HG02981 (cell line): ENCODE measurements at regions not wholly inside any gene's neighbourhood (a gene's known extent, or its start where the extent isn't known, plus 50 kb on each side); places are given as distances from the start of the nearest gene placed in this dataset.

ENCODE experiments used
- ATAC-seq: cut with Tn5 transposase; IDR thresholded peaks from one replicate; pipeline ENCODE4 v1.9.1; 2021; ENCODE audit warnings: mild to moderate bottlenecking, moderate library complexity; ENCODE audit not compliant: unreplicated experiment

DNA sequence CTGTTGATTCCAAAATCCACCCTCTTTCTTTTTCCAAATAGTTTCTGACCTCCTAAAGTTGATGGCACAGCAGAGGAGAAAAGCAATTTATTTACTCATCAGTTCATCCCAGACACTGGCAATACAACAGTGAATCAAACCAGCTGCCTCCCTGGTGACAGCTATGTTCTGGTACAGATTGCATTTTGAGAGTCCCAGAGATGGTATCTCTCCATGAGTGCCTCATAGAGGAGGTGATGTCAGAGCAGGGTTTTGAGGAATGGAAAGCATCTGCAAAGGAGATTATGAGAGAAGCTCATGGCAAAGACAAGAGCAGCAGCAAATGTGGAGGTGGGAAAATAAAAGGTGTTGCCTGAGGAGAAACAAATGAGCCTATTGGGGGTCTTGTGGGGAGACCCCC, 377.2 kb downstream of the MN1 start:
- ATAC-seq: no peak

DNA sequence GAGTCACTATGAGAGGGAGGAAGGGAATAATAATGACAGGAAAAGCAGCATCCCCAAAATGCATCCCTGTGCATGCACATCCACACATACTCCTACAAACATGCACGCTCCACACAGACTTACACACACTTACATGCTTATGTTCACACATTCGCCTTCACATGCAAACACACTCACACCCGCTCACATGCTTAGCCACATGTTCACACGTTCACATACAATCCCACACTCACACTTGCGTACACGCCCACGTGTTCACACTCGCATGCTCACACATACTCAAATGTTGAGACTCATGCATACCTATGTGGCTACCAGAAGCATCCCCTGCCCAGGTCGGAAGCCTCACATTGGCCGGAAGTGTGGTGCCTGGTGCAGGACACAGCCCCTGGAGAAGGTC, 372.1 kb downstream of the MN1 start:
- ATAC-seq: no peak

DNA sequence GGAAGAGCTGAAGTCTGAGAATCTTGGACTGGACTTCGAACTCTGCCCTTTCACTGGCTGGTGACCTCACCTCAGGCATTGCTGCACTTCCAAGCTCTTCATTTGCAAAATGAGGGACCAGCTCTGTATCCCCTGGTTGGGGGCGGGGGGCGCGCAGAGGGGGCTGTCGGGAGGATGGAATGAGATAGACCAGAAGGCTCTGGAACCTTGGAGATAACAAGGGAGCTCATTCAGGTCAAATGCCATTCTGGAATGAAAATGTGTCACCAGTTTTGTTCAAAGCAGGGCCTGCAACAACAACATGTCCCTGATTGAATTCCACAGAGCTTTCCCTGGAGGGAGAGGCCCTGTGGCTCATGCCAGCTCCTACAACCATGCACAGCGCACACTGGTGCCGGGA, 370.5 kb downstream of the MN1 start:
- ATAC-seq: no peak

DNA sequence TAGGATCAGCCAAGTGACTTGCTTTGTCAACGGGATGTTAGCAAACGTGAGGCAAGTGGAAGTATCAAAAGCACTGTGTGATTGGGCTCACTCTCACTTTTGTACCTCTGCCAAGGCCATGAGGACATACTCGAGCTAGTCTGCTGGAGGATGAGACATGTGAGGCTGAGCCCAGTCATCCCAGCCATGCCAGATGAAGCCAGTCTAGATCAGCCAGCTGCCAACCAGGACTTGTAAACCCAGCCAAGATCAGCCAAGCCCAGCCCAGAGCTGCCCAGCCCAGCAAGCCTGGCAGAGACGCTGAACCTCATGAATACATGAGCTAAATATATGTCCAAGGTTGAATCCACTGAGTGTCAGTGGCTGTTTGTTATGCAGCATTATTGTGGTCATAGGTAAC, 369.7 kb downstream of the MN1 start:
- no peak for ATAC-seq

DNA sequence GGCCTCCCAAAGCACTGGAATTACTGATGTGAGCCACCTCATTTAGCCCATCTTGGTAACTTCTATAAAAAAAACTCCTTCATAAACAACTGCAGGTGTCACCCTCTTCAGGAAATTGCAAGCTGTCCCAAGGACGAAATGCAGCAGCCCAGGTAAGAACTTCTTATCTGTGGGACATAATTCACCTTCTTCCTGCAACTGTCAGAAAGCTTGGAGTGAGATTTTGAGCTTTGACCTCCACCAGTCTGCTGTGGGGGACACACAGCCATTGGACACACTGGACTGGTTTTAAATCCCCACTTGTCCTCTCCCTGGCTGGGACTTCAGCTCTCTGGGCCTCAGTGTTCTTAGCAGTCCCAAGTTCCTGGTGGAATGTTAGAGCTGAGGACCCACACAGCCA, 368.5 kb downstream of the MN1 start:
- ATAC-seq: no peak

DNA sequence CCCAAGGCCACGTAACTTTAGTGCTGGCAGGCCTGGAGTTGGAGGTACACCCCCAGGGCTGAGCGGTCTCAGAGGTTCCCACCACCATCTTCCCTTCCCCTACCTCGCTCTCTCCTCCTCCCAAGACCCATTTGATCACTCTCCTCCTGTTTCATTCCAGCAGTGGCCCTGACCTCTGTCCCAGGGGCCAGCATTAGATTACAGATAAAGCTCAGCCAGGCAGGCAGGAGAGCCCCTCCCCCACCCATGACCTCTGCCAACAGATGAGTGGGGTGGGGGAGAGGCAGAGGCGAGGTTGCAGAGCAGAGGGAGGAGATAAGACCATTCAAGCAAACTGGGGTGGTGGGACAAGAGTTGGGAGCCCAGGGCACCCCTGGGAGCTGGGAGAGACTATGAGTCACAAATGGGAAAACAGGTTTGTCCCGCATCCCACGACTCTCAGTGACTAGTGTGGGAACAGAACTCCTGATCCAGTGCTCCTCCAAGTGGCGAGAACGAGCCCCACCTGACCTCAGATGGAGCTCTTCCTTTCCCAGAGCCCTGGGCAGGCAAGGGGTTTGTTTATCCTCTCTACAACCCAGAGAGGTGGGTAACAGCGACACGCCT, 367.9 kb downstream of the MN1 start:
- ATAC-seq: no peak

DNA sequence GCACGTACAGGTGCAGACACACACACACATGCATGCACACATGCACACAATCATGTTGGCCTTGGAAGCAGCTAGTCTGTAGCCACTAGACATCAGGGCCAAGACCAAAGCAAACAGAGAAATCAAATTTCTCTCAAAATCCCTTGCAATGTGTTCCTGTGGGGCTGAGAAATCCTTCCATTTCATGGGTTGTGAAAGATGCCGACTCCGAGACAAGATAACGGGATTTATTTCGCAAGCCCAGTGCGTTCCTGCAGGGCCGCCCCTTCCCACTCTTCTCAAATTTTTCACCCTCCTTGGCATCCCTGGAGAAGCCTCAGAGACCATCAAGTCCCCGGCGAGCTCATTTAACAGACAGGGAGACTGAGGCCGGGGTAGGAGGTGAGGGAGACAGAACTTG, 366.7 kb downstream of the MN1 start:
- ATAC-seq: no peak

DNA sequence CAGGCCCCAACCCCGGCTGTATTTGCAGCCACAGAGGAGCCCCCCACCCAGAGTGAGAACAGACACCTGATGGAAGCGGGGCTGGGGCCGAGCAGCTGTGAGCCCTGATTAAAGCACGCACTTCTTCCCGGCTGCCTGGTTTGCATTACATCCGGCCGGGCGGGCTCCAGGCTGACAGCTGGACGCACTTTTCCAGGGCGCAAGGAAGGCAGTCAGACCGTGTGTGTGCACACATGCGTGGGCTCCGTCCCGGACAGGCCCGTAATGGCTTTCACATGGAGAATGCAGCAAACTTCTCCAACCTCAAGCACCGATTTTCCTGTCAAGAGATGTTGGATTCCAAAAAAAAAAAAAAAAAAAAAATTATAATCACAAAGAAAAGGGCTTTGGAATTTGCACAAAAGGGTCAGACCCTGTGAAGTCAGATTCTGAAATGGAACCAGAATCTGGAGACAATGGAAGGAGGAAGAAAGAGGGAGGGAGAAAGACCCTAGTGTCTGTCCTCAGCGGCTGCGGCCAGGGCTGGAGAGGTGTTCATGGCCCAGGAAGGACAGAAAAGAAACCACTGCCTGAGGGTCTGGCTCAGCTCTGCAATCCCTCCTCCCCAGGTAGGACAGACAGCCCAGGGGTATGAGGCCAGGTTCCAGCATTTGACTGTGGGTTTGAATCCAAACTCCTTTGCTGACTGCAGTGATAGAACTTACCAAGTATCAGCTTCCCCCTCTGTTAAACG, 365.5 kb downstream of the MN1 start:
- ATAC-seq: no peak

DNA sequence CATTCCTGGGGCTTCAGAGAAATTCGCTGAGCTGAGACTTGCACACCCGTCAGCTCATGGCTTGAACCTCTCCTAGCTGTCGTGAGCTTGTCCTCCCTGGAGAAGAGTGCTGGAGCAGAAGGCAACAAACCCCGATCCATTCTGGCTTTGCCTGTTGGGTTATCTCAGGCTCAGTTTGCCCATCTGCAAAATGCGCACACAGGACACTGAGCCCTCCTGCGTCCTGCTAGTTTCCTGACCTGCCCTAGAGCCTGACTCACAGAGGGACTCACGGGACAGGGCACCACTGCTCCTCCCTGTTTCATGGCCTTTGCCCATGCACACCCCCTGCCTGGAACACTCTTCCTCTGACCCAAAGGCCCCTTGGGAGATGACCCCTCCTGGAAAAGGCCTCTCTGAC, 365.0 kb downstream of the MN1 start:
- ATAC-seq: no peak

DNA sequence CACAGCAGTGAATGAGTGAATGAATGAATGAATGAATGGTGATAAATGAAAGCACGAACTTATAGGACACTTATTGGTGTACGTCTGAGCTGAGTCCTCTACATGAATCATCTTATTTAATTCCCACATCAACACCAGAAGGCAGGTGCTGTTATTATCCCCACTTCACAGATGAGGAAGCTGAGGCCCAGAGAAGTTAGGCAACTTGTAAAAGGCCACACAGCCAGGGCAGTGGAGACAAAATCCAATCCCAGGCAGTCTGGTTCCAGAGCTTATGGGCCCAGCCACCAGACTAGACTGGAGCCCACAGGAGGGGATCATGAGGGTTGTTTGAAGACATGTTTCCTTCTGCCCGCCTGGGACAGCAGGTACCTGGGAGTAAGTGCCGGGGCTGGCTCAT, 364.0 kb downstream of the MN1 start:
- ATAC-seq: no peak

DNA sequence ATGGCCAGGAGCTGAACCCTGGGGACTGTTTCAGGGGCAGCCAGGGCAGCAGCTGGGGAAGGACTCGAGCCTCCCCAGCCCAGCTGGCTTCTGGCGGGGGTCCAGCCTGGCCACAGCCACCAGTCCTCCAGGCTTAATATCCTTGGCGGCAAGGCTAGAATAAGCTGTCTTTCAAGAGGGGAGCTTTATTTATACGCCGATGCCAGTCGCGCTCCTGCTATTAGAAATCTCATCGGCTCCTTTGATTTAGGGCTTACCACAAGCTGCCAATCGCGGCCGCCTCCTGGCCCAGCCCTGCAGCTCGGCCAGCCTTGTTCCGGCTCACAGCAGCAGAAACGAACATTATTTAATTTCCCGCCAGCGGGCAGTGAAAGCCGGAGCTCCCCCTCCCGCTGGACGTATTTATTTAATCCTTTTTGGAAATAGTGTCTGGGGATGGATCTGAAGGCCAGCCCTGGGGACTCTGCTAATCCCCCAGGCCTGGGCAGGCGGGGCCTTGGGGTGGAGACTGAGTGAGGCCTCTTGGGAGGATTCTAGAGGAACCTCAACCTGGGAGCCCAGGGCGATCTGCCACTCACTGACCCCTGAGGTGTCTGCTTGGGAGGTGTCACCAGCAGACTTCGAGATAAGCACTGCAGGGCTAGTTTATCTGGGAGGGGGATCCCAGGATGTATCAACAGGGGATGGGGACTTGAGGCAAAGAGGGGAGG, 363.1 kb downstream of the MN1 start:
- no peak for ATAC-seq

DNA sequence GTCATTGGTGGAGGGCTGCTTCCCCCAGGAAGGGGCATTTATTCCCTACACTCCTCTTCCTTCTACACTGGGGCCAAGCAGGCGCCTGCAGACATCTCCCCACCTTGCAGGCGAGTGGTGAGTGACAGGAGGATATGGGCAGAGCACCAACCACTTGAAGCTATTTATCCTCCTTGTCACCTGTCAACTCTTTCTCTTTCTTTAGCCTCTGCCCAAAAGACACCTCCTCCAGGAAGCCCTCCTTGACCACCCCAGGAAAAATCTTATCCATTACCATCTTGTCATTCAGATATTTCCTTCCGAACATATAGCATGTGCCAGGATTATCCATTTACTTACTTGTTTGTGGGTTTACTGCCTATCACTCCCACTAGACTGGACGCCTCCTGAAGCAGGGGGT, 362.4 kb downstream of the MN1 start:
- ATAC-seq: no peak

DNA sequence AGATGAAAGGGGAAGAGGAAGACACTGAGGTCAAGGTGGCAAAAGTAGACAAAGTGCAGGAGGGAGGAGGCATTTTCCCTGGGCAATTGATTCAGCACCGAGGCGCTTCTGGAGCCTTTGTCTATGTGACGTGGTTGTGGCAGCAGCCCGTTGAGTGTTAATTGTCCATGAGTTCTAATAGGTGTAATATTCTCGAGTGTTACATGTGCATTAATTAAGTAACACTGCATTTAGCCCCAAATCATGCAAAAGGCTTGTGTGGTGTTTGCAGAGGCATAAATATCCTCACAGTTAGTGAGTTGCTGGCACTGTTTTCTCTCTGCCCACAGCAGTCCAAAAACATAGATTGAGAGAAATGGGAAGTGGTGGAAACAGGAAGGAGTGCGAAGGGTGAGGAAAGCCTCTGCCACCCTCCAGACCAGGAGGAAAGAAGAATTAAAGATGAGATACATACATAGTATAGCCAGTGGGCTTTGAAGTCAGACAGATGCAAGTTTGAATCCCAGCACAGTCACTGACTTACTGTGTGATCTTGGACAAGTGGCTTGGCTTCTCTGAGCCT, 361.2 kb downstream of the MN1 start:
- ATAC-seq: no peak

DNA sequence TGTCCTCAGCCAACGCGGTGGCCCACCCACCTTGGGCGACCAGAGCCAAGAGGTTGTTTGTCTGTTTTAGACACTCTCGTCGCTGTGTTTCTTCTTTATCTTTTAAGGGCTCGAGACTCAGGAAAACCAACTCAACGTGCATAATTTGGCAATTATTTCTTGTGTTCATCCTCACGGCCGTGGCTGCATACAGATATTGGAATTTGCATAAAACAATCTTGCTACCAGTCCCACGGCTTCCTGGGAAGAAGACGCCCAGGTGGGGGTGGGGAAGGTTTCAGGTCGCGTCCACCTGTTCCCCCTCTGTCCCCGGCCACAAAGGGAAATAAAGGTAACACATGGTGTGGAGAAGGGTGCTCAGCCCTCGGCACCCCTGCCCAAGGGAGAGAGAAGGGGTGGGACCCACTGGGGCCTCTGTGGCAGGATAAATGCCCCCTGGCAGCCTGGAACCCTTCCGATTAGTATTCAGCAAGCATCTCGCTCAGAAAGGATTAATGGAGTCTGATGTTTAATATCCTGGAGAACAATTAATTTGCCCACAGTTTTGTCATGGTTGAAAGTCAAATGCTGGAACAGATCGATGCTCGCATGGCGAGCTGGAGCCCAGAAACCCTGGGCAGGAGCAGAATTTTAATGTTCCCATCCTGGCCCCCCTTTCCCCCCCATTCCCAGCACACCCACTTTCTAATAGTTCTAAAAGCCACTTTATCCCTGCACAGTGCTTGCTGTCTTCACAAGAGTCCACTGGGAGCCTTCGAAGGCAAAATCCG, 359.7 kb downstream of the MN1 start:
- no peak for ATAC-seq

DNA sequence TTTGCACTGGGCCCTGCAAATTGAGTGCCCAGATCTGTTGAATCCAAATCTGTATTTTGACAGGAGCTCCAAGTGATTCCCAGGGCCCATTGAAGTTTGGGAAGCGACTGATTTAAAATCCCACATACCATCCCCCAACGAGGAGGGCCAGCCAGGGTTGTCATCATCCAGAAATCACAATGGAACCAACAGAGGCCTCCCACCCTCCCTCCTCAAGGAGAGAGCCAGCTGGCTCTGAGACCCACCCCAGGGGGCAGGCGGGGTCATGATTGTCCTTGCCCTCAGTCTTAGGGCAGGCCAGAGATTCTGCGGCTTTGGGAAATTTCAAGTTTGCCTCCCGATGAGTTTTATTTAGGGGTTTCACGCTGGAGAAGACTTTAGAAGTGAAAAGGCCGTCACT, 358.2 kb downstream of the MN1 start:
- no peak for ATAC-seq

DNA sequence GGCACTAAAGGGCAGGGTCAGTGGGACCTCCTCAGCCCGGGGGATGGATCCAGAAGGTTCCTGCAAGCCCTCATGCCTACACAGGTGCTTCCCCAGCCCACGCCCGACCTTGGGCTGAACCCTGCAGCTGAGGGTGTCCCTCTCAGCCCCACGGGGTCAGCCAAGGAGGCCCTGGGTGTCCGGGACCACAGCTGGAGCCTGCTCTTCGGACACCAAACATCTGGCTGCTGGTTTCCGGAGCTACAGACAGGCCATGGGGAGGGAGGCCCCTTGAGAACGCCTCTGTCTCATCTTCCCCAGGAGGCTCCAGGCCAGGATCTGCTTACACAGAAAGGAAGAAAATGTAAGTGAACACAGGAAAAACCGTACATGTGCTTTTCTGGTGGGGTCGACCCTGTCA, 355.7 kb downstream of the MN1 start:
- no peak for ATAC-seq

DNA sequence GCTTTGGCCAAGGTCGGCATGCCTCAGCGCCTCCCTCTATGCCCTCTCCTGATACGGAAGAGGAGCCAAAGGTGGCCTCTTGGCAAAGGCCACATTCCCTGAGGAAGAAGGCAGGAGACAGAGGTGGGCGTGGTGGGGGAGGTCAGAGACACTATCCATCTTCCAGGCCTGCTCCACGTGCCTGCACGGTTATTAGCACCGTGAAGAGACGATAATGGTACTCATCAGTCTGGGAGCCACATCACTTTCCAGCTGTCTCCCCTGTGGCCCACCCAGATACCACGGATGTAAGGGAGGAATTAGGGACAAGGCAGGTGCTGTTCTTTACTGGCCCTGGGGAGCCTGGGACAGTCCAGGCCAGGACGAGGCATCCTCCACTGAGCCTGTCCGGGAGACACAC, 354.3 kb downstream of the MN1 start:
- ATAC-seq: no peak

DNA sequence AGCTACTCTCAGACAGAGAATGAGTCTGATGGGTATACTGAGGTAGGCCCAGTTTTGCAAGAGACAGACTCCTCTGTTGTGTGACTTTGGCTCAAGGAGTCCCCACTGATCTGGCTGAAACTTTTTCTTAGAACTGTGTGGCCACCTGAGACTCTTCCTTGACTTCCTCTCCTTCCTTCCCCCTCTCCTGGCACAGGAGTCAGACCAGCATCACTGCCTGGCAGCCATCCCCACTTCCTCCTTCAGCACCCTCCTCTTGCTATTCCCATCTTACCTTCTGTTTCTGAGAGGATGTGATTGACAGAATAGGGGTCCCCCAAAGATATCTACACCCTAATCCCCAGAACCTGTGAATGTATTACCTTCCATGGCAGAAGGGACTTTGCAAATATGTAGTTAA, 351.1 kb downstream of the MN1 start:
- no peak for ATAC-seq

DNA sequence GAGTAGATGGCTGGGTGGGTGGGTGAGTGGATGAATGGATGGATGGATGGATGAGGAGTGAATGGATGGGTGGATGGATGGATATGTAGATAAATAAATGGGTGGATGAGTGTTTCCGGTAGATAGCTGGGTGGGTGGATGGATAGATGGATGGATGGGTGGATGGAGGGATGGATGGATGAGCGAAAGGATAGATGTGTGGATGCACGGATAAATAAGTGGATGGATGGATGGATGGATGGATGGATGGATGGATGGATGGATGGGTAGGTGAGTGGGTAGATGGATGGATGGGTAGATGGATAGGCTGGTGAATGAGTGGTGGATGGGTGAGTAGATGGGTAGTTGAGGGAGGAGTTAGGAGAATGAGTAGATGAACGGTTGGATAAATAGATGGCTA, 349.3 kb downstream of the MN1 start:
- no peak for ATAC-seq

DNA sequence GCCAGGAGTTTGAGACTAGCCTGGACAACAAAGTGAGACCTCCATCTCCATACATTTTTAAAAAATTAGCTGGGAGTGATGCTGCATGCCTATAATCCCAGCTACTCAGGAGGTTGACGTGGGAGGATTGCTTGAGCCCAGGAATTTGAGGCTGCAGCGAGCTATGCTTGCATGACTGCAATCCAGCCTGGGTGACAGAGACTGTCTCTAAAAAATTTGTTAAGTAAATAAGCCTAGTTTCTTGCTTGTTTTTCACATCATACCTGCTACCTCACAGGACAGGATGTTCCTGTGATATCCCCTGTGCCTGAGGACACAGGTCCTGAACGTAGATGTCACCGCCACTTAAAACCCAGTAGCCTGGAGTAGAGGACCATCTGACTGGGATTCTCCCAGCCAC, 348.6 kb downstream of the MN1 start:
- ATAC-seq: no peak

DNA sequence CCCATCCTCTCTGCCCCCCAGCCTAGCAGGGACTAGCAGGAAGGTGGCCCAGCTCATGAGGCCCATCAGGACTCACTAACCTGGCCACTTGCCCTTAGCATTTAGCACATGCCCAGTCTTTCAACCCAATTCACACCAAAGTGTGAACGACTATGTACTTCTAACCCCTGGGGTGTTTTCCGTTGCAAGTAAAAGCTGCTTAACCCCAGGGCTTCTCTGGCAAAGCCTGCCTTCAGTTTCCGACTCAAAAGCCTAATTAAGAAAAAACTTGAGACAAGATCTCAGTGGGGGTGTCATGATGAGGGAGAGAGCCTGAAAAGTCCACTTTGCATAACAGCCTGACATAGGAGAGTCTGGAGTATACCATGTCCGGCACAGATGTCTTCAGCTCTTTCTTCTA, 347.8 kb downstream of the MN1 start:
- no peak for ATAC-seq
